ENCODE measurements at regions not wholly inside any gene's neighbourhood (a gene's known extent, or its start where the extent isn't known, plus 50 kb on each side); places are given as distances from the start of the nearest gene placed in this dataset.

DNA sequence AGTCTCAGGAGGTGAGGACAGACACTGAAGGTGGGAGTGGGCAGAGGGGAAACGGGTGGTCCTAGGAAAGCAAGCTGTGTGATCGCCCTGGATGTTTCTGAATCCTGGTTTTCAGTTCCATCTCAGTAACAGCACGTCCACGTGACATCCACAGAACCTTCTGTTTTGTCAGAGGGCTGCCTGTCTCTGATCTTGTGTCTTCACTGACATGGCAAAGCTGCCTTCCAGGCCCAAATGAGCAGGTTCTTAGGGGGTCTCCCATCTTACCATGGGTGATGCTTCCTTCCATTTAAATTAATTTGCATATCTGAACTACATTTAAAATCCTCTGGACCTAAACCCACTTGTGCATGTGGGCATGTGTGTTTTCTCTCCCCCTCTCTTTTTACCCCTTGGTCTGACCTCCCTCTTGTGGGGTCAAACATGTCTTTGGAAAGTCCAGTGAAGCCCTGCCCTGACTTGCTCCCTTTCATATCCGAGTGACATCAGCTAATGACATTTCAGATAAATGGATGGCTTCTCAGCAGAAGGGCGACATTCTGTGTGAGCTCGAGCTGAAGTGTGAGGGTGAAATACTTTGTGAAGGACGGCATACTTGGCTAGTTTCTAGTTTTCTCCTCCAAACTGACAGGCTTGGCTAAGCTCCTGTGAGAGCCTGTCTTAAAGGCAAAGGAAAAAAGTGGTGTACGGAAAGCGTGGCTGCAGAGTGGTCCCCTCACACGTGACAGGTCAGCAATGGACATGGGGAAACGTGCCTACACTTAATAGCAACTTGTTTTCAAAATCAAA, 204.8 kb upstream of the S1PR3 start:
- no peak for TF ChIP-seq CTCF (IDR thresholded peaks at IDR 0.05; ENCODE audit: insufficient read depth, low read depth, low read length)
- no peak for TF ChIP-seq EZH2 (IDR thresholded peaks at IDR 0.05; ENCODE audit: insufficient read depth, low read length)

All from astrocyte (in vitro differentiated cells and primary cell).